ENCODE measurements at regions not wholly inside any gene's neighbourhood (a gene's known extent, or its start where the extent isn't known, plus 50 kb on each side); places are given as distances from the start of the nearest gene placed in this dataset.

- no peak for DNase-seq (ENCODE audit: low read depth)
- TF ChIP-seq CTCF (IDR thresholded peaks at IDR 0.05; ENCODE audit: low read depth, low read length) (no peak), MYC (IDR thresholded peaks at IDR 0.05; ENCODE audit: low read depth, low read length) (no peak), MAX (IDR thresholded peaks at IDR 0.05; ENCODE audit: low read depth, low read length) (no peak), POLR2A (IDR thresholded peaks at IDR 0.05; ENCODE audit: extremely low read depth, insufficient read length) (no peak)
- H3K4me3 ChIP-seq (ENCODE audit: low read depth, low read length): no peak overlapping the region
Observed at GRCh38 chrX:122816288-122816687, 367.8 kb upstream of the GRIA3 start.

- TF ChIP-seq CTCF (IDR thresholded peaks at IDR 0.05; ENCODE audit: low read depth, low read length) (no peak), MYC (IDR thresholded peaks at IDR 0.05; ENCODE audit: low read depth, low read length) (no peak), POLR2A (IDR thresholded peaks at IDR 0.05; ENCODE audit: extremely low read depth, insufficient read length) (no peak), MAX (IDR thresholded peaks at IDR 0.05; ENCODE audit: low read depth, low read length) (no peak)
- no peak for DNase-seq (ENCODE audit: low read depth)
- no peak overlapping the region for H3K4me3 ChIP-seq (ENCODE audit: low read depth, low read length)
Observed at GRCh38 chrX:122817321-122817955, 366.6 kb upstream of the GRIA3 start.

- no peak overlapping the region for H3K4me3 ChIP-seq (ENCODE audit: low read depth, low read length)
- TF ChIP-seq MAX (IDR thresholded peaks at IDR 0.05; ENCODE audit: low read depth, low read length) (no peak), CTCF (IDR thresholded peaks at IDR 0.05; ENCODE audit: low read depth, low read length) (no peak), MYC (IDR thresholded peaks at IDR 0.05; ENCODE audit: low read depth, low read length) (no peak), POLR2A (IDR thresholded peaks at IDR 0.05; ENCODE audit: extremely low read depth, insufficient read length) (no peak)
- DNase-seq (ENCODE audit: low read depth): no peak
Observed at GRCh38 chrX:122818068-122818467, 366.0 kb upstream of the GRIA3 start.

- DNase-seq (ENCODE audit: low read depth): no peak
- no peak overlapping the region for H3K4me3 ChIP-seq (ENCODE audit: low read depth, low read length)
- TF ChIP-seq CTCF (IDR thresholded peaks at IDR 0.05; ENCODE audit: low read depth, low read length) (no peak), POLR2A (IDR thresholded peaks at IDR 0.05; ENCODE audit: extremely low read depth, insufficient read length) (no peak), MYC (IDR thresholded peaks at IDR 0.05; ENCODE audit: low read depth, low read length) (no peak), MAX (IDR thresholded peaks at IDR 0.05; ENCODE audit: low read depth, low read length) (no peak)
Observed at GRCh38 chrX:122833230-122833629, 350.8 kb upstream of the GRIA3 start.

GRCh38 chrX:122835886-122836285, 348.2 kb upstream of the GRIA3 start:
- DNase-seq (ENCODE audit: low read depth): no peak
- TF ChIP-seq POLR2A (IDR thresholded peaks at IDR 0.05; ENCODE audit: extremely low read depth, insufficient read length) (no peak), MAX (IDR thresholded peaks at IDR 0.05; ENCODE audit: low read depth, low read length) (no peak), CTCF (IDR thresholded peaks at IDR 0.05; ENCODE audit: low read depth, low read length) (no peak)
- no peak overlapping the region for H3K4me3 ChIP-seq (ENCODE audit: low read depth, low read length)

Measured in NB4 (cell line).